ENCODE measurements at regions not wholly inside any gene's neighbourhood (a gene's known extent, or its start where the extent isn't known, plus 50 kb on each side); places are given as distances from the start of the nearest gene placed in this dataset.

DNA sequence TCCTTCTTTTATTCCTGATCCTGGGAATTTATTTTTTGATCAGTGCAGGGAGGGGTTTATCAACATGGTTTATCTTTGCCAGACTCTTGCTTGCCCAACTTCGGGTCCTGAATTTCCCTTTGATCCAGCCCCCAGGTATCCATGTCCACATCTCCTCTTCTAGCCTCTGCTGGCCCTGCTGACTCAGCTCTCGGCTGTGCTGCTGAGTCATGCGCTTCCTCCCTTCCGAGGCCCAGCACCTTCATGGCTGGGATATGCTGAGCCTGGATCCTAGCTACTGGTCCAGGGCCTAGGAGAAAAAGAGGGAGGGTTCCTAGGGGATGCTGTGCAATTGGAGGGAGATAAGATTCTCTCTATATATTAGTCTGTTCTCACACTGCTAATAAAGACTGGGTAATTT lies 380.7 kb upstream of the SHH start:
- TF ChIP-seq, protein P1, sequence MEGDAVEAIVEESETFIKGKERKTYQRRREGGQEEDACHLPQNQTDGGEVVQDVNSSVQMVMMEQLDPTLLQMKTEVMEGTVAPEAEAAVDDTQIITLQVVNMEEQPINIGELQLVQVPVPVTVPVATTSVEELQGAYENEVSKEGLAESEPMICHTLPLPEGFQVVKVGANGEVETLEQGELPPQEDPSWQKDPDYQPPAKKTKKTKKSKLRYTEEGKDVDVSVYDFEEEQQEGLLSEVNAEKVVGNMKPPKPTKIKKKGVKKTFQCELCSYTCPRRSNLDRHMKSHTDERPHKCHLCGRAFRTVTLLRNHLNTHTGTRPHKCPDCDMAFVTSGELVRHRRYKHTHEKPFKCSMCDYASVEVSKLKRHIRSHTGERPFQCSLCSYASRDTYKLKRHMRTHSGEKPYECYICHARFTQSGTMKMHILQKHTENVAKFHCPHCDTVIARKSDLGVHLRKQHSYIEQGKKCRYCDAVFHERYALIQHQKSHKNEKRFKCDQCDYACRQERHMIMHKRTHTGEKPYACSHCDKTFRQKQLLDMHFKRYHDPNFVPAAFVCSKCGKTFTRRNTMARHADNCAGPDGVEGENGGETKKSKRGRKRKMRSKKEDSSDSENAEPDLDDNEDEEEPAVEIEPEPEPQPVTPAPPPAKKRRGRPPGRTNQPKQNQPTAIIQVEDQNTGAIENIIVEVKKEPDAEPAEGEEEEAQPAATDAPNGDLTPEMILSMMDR (conservative IDR thresholded peaks at IDR 0.05), result no peak
- TF ChIP-seq ZFX (IDR thresholded peaks at IDR 0.05), result no peak

Measured in C4-2B (cell line).